Adrenal gland (tissue), 9 donors: ENCODE measurements at regions not wholly inside any gene's neighbourhood (a gene's known extent, or its start where the extent isn't known, plus 50 kb on each side); places are given as distances from the start of the nearest gene placed in this dataset.

Source experiments
- DNase-seq, 7 donors: peaks; one replicate each; pipeline ENCODE4 v3.0.0-alpha.2; 2019 to 2020
- H3K27ac ChIP-seq, 5 donors: fragments of 200-600 bp; sonication (generic) in 4 of 5; 1 replicate in 3 of 5; 2 replicates in 2 of 5; pipeline versions ENCODE4 v1.5.1 to v1.8.0; 2016 to 2020; ENCODE audit warnings: mild to moderate bottlenecking in 1 of 5
- H3K27me3 ChIP-seq: fragments of 200-600 bp; 2 replicates; pipeline ENCODE4 v1.8.0; 2021
- H3K36me3 ChIP-seq, 2 donors: fragments of 200-600 bp; replicated peaks in 1 of 2; 1 replicate in 1 of 2; 2 replicates in 1 of 2; pipeline versions ENCODE4 v1.5.1 to v1.8.0; 2018 to 2022
- H3K4me1 ChIP-seq, 2 donors: fragments of 200-600 bp; replicated peaks in 1 of 2; 1 replicate in 1 of 2; 2 replicates in 1 of 2; pipeline versions ENCODE4 v1.5.1 to v1.8.0; 2018 to 2021
- H3K4me3 ChIP-seq, 4 donors: fragments of 200-600 bp; sonication (generic) in 3 of 4; one replicate each; pipeline ENCODE4 v1.5.1; 2016 to 2018
- H3K9me3 ChIP-seq, 3 donors: fragments of 200-600 bp; sonication (generic) in 1 of 3; replicated peaks in 1 of 3; 1 replicate in 2 of 3; 2 replicates in 1 of 3; pipeline versions ENCODE4 v1.5.1 to v1.8.0; 2016 to 2021
- POLR2A ChIP-seq, 2 donors: fragments of 450-650 bp; IDR thresholded peaks; one replicate each; pipeline ENCODE4 v1.6.1; 2017; ENCODE audit warnings: antibody characterized with exemption in 2 of 2, mild to moderate bottlenecking in 2 of 2, moderate library complexity in 1 of 2
- WGBS, 4 donors: extraction: QIAGEN DNeasy Blood & Tissue Kit in 2 of 4; methylation state at CpG; one replicate each; pipeline versions ENCODE4 v1.1.5 to v1.1.7; 2013 to 2017; 5-methylcytosine and 5-hydroxymethylcytosine counted together
- intact Hi-C, 2 donors: fragments of 100-400 bp; cut with DNase I; formaldehyde crosslinking; loops; one replicate each; pipeline versions ENCODE4 v1.14.1 to v1.15.0; 2022 to 2023
- TF ChIP-seq, protein P1 (sequence below), 6 experiments: fragments of 450-650 bp in 4 of 6; fragments of 200-600 bp in 2 of 6; sonication (generic) in 1 of 6; IDR thresholded peaks; 1 replicate in 5 of 6; 2 replicates in 1 of 6; pipeline versions ENCODE4 v1.5.1 to v1.8.0; 2016 to 2021; ENCODE audit warnings: antibody characterized with exemption in 6 of 6, mild to moderate bottlenecking in 2 of 6, moderate library complexity in 1 of 6
- donor health status: healthy with polysubstance abuse.
- donor health status: Bipolar disorder and iron deficiency.
- donor health status: DM: yes; HTN: yes; CAD: no.
- donor health status: DM: no; HTN: no; CAD: no.
- donor health status: DM: no; HTN: no; CAD: no.

- H3K4me1 ChIP-seq: no peaks in the 10 kb centered on the region
Measured at GRCh38 chr4:77393996-77394395, 211.6 kb upstream of the CXCL13 start.

GRCh38 chr4:77395481-77395880, 210.1 kb upstream of the CXCL13 start:
- no peaks in the 10 kb centered on the region for H3K9me3 ChIP-seq
- 57 to 75% (median 68%) methylated on average over 1 of the region's 1 CpG for WGBS, 4 donors

More at GRCh38 chr4:77393996-77394395, 211.6 kb upstream of the CXCL13 start:
- Histone ChIP-seq H3K27ac (no peak overlapping the region), H3K4me3 (no peak overlapping the region), H3K9me3 (no peaks in the 10 kb centered on the region), H3K36me3 (no peaks in the 10 kb centered on the region), H3K27me3 (no peaks in the 10 kb centered on the region)
- intact Hi-C loops: no loop called here
- WGBS, 4 donors: 55 to 81% (median 74%) methylated on average over 5 of the region's 5 CpGs
- TF ChIP-seq, protein P1, sequence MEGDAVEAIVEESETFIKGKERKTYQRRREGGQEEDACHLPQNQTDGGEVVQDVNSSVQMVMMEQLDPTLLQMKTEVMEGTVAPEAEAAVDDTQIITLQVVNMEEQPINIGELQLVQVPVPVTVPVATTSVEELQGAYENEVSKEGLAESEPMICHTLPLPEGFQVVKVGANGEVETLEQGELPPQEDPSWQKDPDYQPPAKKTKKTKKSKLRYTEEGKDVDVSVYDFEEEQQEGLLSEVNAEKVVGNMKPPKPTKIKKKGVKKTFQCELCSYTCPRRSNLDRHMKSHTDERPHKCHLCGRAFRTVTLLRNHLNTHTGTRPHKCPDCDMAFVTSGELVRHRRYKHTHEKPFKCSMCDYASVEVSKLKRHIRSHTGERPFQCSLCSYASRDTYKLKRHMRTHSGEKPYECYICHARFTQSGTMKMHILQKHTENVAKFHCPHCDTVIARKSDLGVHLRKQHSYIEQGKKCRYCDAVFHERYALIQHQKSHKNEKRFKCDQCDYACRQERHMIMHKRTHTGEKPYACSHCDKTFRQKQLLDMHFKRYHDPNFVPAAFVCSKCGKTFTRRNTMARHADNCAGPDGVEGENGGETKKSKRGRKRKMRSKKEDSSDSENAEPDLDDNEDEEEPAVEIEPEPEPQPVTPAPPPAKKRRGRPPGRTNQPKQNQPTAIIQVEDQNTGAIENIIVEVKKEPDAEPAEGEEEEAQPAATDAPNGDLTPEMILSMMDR (IDR thresholded peaks at IDR 0.05): no peak
- no peak for TF ChIP-seq POLR2A (IDR thresholded peaks at IDR 0.05)
- no peak for DNase-seq

DNA sequence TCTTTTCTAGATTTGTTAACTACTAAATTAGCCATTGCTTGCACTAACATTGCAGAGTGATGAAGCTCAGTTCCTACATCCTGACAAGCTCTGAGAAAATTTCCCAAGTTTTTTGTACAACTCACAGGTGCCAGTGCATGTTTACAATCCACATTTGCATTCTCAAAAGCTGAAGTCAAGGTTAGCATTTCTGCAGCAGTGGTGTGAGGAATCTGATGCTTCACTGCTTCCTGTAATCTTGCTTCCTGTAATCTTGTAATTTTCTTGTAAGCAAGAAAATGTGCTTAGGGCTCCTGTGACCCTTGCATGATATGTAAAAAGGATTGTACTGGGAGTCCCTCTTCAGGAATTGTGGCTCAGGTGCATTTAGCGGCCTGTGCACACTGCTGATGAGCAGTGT, 207.4 kb upstream of the CXCL13 start:
- no peaks in the 10 kb centered on the region for H3K9me3 ChIP-seq
- H3K27me3 ChIP-seq: no peaks in the 10 kb centered on the region
- H3K36me3 ChIP-seq: no peaks in the 10 kb centered on the region
- no peak for DNase-seq
- intact Hi-C loops: no loop called here
- TF ChIP-seq POLR2A (IDR thresholded peaks at IDR 0.05): no peak
- TF ChIP-seq, protein P1 (IDR thresholded peaks at IDR 0.05): no peak
- no peaks in the 10 kb centered on the region for H3K4me1 ChIP-seq
- no peak overlapping the region for H3K27ac ChIP-seq
- H3K4me3 ChIP-seq: no peak overlapping the region
- 87 to 100% (median 98%) methylated on average over 1 of the region's 1 CpG for WGBS, 4 donors

More at GRCh38 chr4:77395481-77395880, 210.1 kb upstream of the CXCL13 start:
- intact Hi-C loops: no loop called here
- Histone ChIP-seq H3K27ac (no peak overlapping the region), H3K4me3 (no peak overlapping the region), H3K36me3 (no peaks in the 10 kb centered on the region), H3K27me3 (no peaks in the 10 kb centered on the region), H3K4me1 (no peaks in the 10 kb centered on the region)
- TF ChIP-seq POLR2A (IDR thresholded peaks at IDR 0.05): no peak
- TF ChIP-seq, protein P1 (IDR thresholded peaks at IDR 0.05): no peak
- no peak for DNase-seq

DNA sequence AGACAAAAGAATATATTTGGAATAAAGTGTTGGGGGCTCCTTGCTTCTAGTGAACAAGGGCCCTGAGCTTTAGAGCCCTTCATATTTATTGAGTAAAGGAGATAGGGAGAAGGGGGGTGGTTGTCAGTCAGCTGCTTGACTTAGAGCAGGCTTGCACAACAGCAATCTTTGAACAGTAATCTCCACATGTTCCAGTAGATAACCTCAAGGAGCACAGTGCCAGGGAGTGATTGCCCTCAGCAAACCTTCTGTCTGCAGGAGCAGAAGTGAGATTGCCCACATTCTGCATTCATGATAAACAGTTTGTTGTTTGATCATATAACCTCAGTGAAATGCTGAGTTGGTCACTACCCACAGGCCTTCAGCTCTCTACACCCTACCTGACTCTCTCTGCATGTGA, 205.8 kb upstream of the CXCL13 start:
- Histone ChIP-seq H3K9me3 (no peaks in the 10 kb centered on the region), H3K27ac (no peak overlapping the region), H3K4me3 (no peak overlapping the region), H3K4me1 (no peaks in the 10 kb centered on the region), H3K36me3 (no peaks in the 10 kb centered on the region), H3K27me3 (no peaks in the 10 kb centered on the region)
- TF ChIP-seq, protein P1 (IDR thresholded peaks at IDR 0.05): no peak
- no peak for TF ChIP-seq POLR2A (IDR thresholded peaks at IDR 0.05)
- intact Hi-C loops: no loop called here
- DNase-seq: no peak
